GM12874 (cell line): ENCODE measurements at regions not wholly inside any gene's neighbourhood (a gene's known extent, or its start where the extent isn't known, plus 50 kb on each side); places are given as distances from the start of the nearest gene placed in this dataset.

Experiments
- TF ChIP-seq, protein P1 (sequence below): IDR thresholded peaks from 2 replicates; pipeline ENCODE4 v1.5.1; 2011; ENCODE audit warnings: low read depth, mild to moderate bottlenecking, control low read depth, low read length, moderate library complexity; ENCODE audit not compliant: insufficient read depth

DNA sequence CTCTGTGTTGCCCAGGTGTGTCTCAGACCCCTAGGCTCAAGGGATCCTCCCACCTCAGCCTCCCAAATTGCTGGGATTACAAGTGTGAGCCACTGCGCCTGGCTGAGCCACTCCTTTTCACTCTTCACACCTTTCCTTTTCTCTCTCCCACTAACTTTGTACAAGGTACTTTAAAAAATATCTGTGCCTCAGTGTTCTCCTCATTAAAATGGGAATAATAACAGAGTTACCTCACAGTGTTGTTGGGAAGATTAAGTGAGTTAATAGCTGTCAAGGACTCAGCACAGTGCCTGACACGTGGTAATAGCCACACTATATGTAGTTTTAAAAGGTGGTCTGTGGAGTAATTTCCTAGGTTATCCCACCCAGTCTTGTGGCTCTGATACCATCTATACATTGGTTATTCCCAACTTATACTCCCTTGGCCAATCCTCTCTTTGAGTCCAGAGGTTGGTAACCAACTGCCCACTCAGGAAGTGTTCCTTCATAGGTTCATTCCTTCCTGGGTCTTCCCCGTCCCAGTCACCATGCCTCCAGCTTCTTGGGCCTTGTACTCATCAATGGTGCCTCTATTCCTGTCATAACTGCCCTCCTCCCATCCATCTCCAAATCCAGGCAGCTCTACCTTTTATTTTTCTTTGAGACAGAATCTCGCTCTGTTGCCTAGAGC is 78.6 kb upstream of the NAA20 start:
- TF ChIP-seq, protein P1, sequence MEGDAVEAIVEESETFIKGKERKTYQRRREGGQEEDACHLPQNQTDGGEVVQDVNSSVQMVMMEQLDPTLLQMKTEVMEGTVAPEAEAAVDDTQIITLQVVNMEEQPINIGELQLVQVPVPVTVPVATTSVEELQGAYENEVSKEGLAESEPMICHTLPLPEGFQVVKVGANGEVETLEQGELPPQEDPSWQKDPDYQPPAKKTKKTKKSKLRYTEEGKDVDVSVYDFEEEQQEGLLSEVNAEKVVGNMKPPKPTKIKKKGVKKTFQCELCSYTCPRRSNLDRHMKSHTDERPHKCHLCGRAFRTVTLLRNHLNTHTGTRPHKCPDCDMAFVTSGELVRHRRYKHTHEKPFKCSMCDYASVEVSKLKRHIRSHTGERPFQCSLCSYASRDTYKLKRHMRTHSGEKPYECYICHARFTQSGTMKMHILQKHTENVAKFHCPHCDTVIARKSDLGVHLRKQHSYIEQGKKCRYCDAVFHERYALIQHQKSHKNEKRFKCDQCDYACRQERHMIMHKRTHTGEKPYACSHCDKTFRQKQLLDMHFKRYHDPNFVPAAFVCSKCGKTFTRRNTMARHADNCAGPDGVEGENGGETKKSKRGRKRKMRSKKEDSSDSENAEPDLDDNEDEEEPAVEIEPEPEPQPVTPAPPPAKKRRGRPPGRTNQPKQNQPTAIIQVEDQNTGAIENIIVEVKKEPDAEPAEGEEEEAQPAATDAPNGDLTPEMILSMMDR, result no peak

DNA sequence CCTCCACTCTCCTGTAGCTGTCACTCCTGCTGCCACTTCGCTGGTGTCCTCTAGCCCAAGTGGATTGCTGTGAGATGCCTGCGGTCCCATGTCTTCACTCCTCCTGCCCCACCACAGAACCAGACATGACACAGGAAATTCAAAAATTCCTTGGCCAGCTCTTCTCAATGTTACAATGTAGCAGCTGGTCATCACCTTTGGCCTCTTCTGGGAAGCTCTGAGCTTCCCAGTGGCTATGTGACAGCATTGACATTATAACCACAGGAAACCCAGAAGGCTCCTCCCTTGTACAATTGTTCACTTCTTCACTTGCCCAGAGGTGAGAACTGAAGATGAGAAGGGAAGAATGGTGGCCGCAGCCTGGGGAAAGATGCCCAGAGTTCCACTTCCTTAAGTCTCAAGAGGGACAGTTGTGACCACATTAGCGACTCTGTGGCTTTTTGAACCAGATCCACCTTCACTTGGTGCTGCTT is 76.1 kb upstream of the NAA20 start:
- TF ChIP-seq, protein P1, result no peak

DNA sequence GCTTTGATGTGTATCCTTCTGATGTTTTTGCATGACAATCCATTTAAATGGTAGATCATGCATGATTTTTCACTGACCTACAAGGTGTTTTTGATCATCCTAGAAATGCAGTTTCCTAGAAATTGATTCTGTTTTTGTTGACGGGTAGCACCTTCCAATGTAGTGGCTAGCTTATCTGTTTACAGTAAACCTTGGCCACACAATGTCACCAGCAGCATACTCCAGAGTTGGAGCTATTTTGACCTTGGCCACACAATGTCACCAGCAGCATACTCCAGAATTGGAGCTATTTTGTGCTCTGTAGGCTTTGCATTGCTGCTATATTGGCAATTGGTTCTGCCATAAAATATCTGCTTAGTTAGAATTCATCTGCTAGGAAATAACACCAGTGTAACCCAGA is 74.6 kb upstream of the NAA20 start:
- TF ChIP-seq, protein P1, result no peak

DNA sequence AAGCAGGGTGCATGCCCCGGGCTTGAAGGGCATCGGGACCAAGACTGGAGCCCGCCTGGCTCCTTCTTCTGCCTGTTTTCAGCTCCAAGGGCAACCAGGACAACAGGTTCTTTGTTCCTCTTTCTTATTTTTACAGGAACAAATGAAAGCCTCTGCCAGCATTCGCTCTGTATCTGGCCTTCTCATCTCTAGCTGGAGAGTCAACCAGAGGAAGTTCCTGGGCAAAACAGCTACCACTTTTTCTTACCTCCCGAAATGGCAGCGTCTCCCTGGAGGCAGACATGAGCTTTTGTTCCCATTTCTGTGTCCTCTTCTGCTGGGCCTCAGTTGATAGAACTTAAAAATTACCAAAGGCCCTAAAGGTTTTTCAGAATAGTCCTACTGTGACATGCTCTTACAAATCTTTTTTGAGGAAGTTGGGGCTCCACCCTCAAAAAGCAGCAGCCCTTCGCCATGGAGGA is 74.1 kb upstream of the NAA20 start:
- TF ChIP-seq, protein P1, result no peak

DNA sequence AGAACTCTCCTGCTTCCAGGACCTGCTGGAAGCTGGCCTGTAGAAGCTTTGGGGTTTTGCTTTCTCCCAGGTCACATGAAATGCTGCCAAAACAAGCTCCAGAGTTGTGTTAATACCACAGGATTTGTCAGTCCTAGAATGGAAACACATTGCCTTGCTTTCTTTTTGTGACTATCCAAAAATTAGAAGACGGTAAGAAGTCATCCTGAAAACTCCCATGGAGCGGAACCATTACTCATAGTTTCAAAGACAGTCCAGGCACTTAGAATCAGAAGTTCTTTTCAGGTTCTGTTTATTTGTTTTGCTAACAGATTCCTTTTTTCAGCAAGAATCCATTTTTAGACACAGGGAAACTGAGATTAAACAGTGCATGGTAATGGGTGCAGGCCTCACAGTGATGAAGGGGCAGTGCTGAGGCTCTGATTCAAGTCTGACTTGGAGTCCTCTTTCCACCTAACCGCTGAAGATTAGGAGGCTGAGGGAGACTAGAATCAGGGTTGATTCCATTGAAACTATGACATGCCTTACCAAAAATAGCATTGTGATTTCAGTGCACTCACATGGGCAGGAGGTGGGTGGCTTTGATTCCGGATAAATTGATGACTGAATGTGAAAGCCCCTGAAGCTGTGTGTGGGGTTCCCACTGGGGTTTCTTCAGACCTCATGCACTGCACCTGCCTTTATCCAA is 72.2 kb upstream of the NAA20 start:
- TF ChIP-seq, protein P1, result no peak

DNA sequence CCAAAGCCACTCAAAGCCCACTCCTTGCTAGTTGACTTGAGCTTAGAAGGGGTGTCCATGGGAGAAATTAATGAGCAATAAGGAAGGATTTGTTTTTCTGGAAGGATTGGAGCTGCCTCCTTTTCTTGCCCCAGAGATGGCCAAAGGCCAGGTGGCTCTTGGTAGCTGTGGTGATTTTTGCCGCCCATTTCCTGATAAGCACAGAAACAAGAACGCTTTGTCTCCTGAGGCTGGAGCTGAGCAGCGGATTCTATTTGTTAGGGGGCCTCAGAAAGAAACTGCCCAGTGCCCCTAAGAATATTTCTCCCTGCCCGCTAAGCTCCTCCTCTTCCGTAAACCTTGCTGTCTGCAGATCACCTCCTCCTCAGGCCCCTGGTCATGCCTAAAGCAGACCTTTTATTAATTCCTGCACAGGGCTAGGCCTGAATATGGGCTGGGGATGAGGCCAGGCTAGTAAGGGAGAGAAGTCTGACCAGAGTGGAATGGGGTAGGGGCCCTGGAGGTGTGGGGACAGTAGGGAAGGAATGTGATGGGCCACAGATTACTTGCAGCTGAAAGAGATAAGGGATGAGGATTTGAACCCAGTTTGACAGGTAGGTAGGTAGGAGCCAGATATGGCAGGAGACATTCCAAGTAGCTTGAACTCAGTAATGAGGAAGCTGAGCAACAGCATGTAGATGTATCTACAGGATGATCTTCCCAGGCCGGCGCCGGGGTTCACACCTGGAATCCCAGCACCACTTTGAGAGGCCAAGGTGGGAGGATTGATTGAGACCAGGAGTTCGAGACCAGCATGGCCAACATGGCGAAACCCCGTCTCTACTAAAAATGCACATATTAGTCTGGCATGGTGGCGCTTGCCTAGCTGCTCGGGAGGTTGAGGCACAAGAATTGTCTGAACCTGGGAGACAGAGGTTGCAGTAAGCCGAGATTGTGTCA is 71.2 kb upstream of the NAA20 start:
- TF ChIP-seq, protein P1, result no peak
